Aorta (tissue), 5 donors: ENCODE measurements at regions not wholly inside any gene's neighbourhood (a gene's known extent, or its start where the extent isn't known, plus 50 kb on each side); places are given as distances from the start of the nearest gene placed in this dataset.

Experiments
- ATAC-seq: fragments of 200-7000 bp; cut with Tn5 transposase; one replicate; pipeline ENCODE4 v1.9.1; 2022; ENCODE audit warnings: moderate library complexity; ENCODE audit not compliant: low FRiP score
- DNase-seq, 2 donors: peaks; one replicate each; pipeline ENCODE4 v3.0.0-alpha.2; 2020
- H3K27ac ChIP-seq, 2 donors: one replicate each; pipeline ENCODE4 v1.5.1; 2013; ENCODE audit warnings: low read length in 2 of 2, mild to moderate bottlenecking in 2 of 2, moderate library complexity in 2 of 2, control low read depth in 1 of 2, inconsistent platforms in 1 of 2, low read depth in 1 of 2
- H3K27me3 ChIP-seq, 2 donors: one replicate each; pipeline ENCODE4 v1.6.1; 2013; ENCODE audit warnings: control low read depth in 1 of 2, low read length in 1 of 2, mild to moderate bottlenecking in 1 of 2, moderate library complexity in 1 of 2; ENCODE audit not compliant: insufficient read depth in 2 of 2, control insufficient read depth in 1 of 2
- H3K36me3 ChIP-seq, 2 donors: one replicate each; pipeline ENCODE4 v1.6.1; 2013; ENCODE audit warnings: control low read depth in 1 of 2, low read length in 1 of 2, mild to moderate bottlenecking in 1 of 2; ENCODE audit not compliant: insufficient read depth in 2 of 2, control insufficient read depth in 1 of 2
- H3K4me1 ChIP-seq, 2 donors: one replicate each; pipeline ENCODE4 v1.6.1; 2013; ENCODE audit warnings: low read length in 2 of 2, control low read depth in 1 of 2, mild to moderate bottlenecking in 1 of 2, moderate library complexity in 1 of 2; ENCODE audit not compliant: insufficient read depth in 2 of 2, control insufficient read depth in 1 of 2
- H3K4me3 ChIP-seq, 2 donors: one replicate each; pipeline ENCODE4 v1.5.1; 2013; ENCODE audit warnings: low read length in 2 of 2, control low read depth in 1 of 2, mild to moderate bottlenecking in 1 of 2
- H3K9me3 ChIP-seq: one replicate; pipeline ENCODE4 v1.6.1; 2013; ENCODE audit warnings: mild to moderate bottlenecking, low read length; ENCODE audit not compliant: control insufficient read depth
- WGBS, 2 donors: extraction: QIAGEN DNeasy Blood & Tissue Kit; methylation state at CpG; one replicate each; pipeline ENCODE4 v1.1.7; 2013; 5-methylcytosine and 5-hydroxymethylcytosine counted together
- intact Hi-C, 2 donors: fragments of 100-400 bp; cut with DNase I; formaldehyde crosslinking; loops; one replicate each; pipeline versions ENCODE4 v1.14.2 to v1.15.0; 2022
- donor health status: healthy with polysubstance abuse.
- donor health status: Bipolar disorder and iron deficiency.
- donor health status: DM: no; HTN: no; CAD: no.
- donor health status: DM: no; HTN: no; CAD: no.
- donor health status: DM: yes; HTN: yes; CAD: no.

GRCh38 chr12:124395284-124395752, 100.4 kb downstream of the RFLNA start:
- Histone ChIP-seq H3K4me1 (no peaks in the 10 kb centered on the region), H3K9me3 (no peaks in the 10 kb centered on the region), H3K36me3 (no peaks in the 10 kb centered on the region), H3K4me3 (no peak overlapping the region), H3K27me3 (no peaks in the 10 kb centered on the region), H3K27ac (no peak overlapping the region)
- no peak for ATAC-seq
- intact Hi-C loops = no loop called here
- WGBS, 2 donors = 76 to 77% methylated on average over 21 of the region's 21 CpGs
- no peak for DNase-seq

GRCh38 chr12:124394462-124395128, 99.7 kb downstream of the RFLNA start:
- 31% methylated on average over 6 of the region's 6 CpGs for WGBS, 2 donors
- Histone ChIP-seq H3K27me3 (no peaks in the 10 kb centered on the region), H3K4me1 (no peaks in the 10 kb centered on the region), H3K4me3 (no peak overlapping the region), H3K36me3 (no peaks in the 10 kb centered on the region), H3K27ac (peak overlapping the region in 1 of 2 donors; percentile 50), H3K9me3 (no peaks in the 10 kb centered on the region)
- ATAC-seq = no peak
- intact Hi-C loops = no loop called here
- peak in 1 of 2 donors; percentile 71 for DNase-seq

DNA sequence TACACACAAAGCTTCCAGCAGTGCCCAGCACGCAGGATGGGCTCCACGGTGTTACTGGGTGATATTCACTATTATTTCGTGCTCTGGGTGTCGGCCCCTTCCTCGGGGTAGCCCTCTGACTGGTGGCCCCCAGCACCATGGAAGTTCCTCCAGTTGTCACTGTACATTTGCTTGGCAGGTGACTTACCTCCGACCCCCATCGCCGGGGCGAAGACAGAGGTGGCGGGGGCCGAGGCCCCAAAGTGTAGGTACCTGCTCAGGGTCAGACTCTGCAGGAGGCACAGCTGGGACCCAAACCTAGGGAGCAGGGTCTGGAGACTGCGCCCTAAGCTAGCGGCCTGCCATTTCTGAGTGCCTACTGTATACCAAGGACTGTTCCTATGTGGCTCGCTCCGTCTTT, 98.9 kb downstream of the RFLNA start:
- no peaks in the 10 kb centered on the region for H3K9me3 ChIP-seq
- no peaks in the 10 kb centered on the region for H3K27me3 ChIP-seq
- no peaks in the 10 kb centered on the region for H3K4me1 ChIP-seq
- H3K36me3 ChIP-seq = no peaks in the 10 kb centered on the region
- H3K27ac ChIP-seq = peak overlapping the region in 1 of 2 donors; percentile 50
- H3K4me3 ChIP-seq = no peak overlapping the region
- intact Hi-C loops = loop anchor here in 1 of 2 donors (2.0 kb wide), 1 partner anchor 29 kb away; no protein-coding TSS in a partner anchor
- DNase-seq = no peak
- ATAC-seq = no peak
- 90 to 92% methylated on average over 15 of the region's 15 CpGs for WGBS, 2 donors

DNA sequence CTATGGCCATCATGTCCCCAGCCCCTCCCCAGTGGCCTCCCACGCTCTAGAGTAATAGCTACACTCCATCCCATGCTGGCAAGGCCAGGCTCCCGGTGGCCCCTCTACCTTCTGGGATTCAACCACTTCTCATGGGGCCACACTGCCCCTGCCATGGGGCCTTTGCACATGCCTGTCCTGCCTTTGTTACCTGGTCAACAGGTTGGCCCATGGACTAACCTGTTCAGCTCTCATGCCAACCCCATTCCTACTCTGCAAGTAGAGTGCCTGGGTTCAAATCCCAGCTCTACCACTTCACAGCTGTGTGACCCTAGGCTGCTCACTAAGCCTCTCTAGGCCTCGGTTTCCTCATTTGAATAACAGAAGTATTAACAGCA, 98.5 kb downstream of the RFLNA start:
- peak overlapping the region in 1 of 2 donors; percentile 50 for H3K27ac ChIP-seq
- intact Hi-C loops = loop anchor here in 1 of 2 donors (2.0 kb wide), 1 partner anchor 29 kb away; no protein-coding TSS in a partner anchor
- H3K4me3 ChIP-seq = no peak overlapping the region
- no peaks in the 10 kb centered on the region for H3K9me3 ChIP-seq
- no peaks in the 10 kb centered on the region for H3K36me3 ChIP-seq
- DNase-seq (no peak), ATAC-seq (no peak)
- no peaks in the 10 kb centered on the region for H3K27me3 ChIP-seq
- 20 to 33% methylated on average over 3 of the region's 3 CpGs for WGBS, 2 donors
- no peaks in the 10 kb centered on the region for H3K4me1 ChIP-seq

- Histone ChIP-seq H3K36me3 (no peaks in the 10 kb centered on the region), H3K9me3 (no peaks in the 10 kb centered on the region), H3K4me1 (no peaks in the 10 kb centered on the region), H3K27me3 (no peaks in the 10 kb centered on the region), H3K27ac (peak overlapping the region in 1 of 2 donors; percentile 69), H3K4me3 (no peak overlapping the region)
- peak; percentile 94 to 97 for DNase-seq
- peak; percentile 74 for ATAC-seq
- intact Hi-C loops = loop anchor here in 1 of 2 donors (2.0 kb wide), 1 partner anchor 30 kb away; no protein-coding TSS in a partner anchor
- WGBS, 2 donors = 0 to 3% methylated on average over 20 of the region's 20 CpGs
Observed at GRCh38 chr12:124392667-124393413, 97.9 kb downstream of the RFLNA start.

- DNase-seq (peak in 1 of 2 donors; percentile 83), ATAC-seq (no peak)
- Histone ChIP-seq H3K27ac (peak overlapping the region in 1 of 2 donors; percentile 69), H3K4me1 (no peaks in the 10 kb centered on the region), H3K9me3 (no peaks in the 10 kb centered on the region), H3K36me3 (no peaks in the 10 kb centered on the region), H3K27me3 (no peaks in the 10 kb centered on the region), H3K4me3 (no peak overlapping the region)
- intact Hi-C loops = loop anchor here in 1 of 2 donors (2.0 kb wide), 1 partner anchor 31 kb away; no protein-coding TSS in a partner anchor
- 30 to 34% methylated on average over 15 to 16 of the region's 16 CpGs for WGBS, 2 donors
Observed at GRCh38 chr12:124392271-124392666, 97.4 kb downstream of the RFLNA start.

- Histone ChIP-seq H3K36me3 (no peaks in the 10 kb centered on the region), H3K27me3 (no peaks in the 10 kb centered on the region), H3K4me3 (no peak overlapping the region), H3K4me1 (no peaks in the 10 kb centered on the region), H3K27ac (peak overlapping the region in 1 of 2 donors; percentile 53), H3K9me3 (no peaks in the 10 kb centered on the region)
- ATAC-seq (no peak), DNase-seq (peak in 1 of 2 donors; percentile 92)
- 69% methylated on average over 35 of the region's 35 CpGs for WGBS, 2 donors
- intact Hi-C loops = loop anchor here in 1 of 2 donors (2.0 kb wide), 1 partner anchor 31 kb away; no protein-coding TSS in a partner anchor
Observed at GRCh38 chr12:124391340-124392261, 96.7 kb downstream of the RFLNA start.

- no peaks in the 10 kb centered on the region for H3K9me3 ChIP-seq
- H3K27ac ChIP-seq = peak overlapping the region in 1 of 2 donors; percentile 53
- no peak for ATAC-seq
- H3K4me3 ChIP-seq = no peak overlapping the region
- intact Hi-C loops = no loop called here
- WGBS, 2 donors = 46 to 48% methylated on average over 26 of the region's 26 CpGs
- DNase-seq = peak; percentile 86 to 90
- H3K36me3 ChIP-seq = no peaks in the 10 kb centered on the region
- no peaks in the 10 kb centered on the region for H3K27me3 ChIP-seq
- H3K4me1 ChIP-seq = no peaks in the 10 kb centered on the region
Observed at GRCh38 chr12:124390442-124391097, 95.7 kb downstream of the RFLNA start.
